ENCODE measurements at regions not wholly inside any gene's neighbourhood (a gene's known extent, or its start where the extent isn't known, plus 50 kb on each side); places are given as distances from the start of the nearest gene placed in this dataset.

- no peak overlapping the region for H3K4me3 ChIP-seq
- intact Hi-C loops (cut with DNase I; ENCODE audit: low total_unique reads), result no loop called here
- no peak for TF ChIP-seq POLR2A (IDR thresholded peaks at IDR 0.05)
- TF ChIP-seq, protein P1, sequence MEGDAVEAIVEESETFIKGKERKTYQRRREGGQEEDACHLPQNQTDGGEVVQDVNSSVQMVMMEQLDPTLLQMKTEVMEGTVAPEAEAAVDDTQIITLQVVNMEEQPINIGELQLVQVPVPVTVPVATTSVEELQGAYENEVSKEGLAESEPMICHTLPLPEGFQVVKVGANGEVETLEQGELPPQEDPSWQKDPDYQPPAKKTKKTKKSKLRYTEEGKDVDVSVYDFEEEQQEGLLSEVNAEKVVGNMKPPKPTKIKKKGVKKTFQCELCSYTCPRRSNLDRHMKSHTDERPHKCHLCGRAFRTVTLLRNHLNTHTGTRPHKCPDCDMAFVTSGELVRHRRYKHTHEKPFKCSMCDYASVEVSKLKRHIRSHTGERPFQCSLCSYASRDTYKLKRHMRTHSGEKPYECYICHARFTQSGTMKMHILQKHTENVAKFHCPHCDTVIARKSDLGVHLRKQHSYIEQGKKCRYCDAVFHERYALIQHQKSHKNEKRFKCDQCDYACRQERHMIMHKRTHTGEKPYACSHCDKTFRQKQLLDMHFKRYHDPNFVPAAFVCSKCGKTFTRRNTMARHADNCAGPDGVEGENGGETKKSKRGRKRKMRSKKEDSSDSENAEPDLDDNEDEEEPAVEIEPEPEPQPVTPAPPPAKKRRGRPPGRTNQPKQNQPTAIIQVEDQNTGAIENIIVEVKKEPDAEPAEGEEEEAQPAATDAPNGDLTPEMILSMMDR (IDR thresholded peaks at IDR 0.05), result no peak
- H3K27ac ChIP-seq, result no peak overlapping the region
- no peaks in the 10 kb centered on the region for H3K36me3 ChIP-seq
- H3K4me1 ChIP-seq, result no peaks in the 10 kb centered on the region
- H3K9me3 ChIP-seq, result no peaks in the 10 kb centered on the region
- DNase-seq, result no peak
- no peaks in the 10 kb centered on the region for H3K27me3 ChIP-seq
Observed at GRCh38 chr20:60465993-60466686, 507.9 kb downstream of the CDH26 start.

- no peaks in the 10 kb centered on the region for H3K27me3 ChIP-seq
- DNase-seq, result no peak
- H3K4me1 ChIP-seq, result no peaks in the 10 kb centered on the region
- H3K27ac ChIP-seq, result no peak overlapping the region
- no peaks in the 10 kb centered on the region for H3K9me3 ChIP-seq
- no peaks in the 10 kb centered on the region for H3K36me3 ChIP-seq
- intact Hi-C loops (cut with DNase I; ENCODE audit: low total_unique reads), result no loop called here
- no peak for TF ChIP-seq POLR2A (IDR thresholded peaks at IDR 0.05)
- TF ChIP-seq, protein P1 (IDR thresholded peaks at IDR 0.05), result no peak
- H3K4me3 ChIP-seq, result no peak overlapping the region
Observed at GRCh38 chr20:60466687-60467022, 508.4 kb downstream of the CDH26 start.

DNA sequence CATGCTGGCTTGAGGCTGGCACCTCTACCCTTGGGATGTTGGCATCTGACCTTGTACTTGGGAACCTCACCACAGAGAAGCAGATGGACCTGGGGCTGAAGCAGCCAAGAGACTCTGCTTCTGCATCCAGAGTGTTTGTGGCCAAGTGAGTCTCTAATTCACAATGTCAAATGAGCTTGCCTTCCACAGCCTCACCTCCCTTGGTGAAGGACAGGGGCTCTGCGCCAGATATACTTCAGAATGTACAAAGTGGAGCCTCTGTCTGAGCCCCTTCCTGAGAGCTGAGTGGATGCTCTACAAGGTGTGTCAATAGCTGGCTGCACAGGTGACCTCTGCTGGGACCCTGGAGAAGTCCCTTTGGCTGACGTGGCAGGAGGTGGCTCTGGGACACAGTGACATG lies 508.9 kb downstream of the CDH26 start:
- intact Hi-C loops (cut with DNase I; ENCODE audit: low total_unique reads), result no loop called here
- no peak for TF ChIP-seq POLR2A (IDR thresholded peaks at IDR 0.05)
- TF ChIP-seq, protein P1 (IDR thresholded peaks at IDR 0.05), result no peak
- H3K36me3 ChIP-seq, result no peaks in the 10 kb centered on the region
- no peak for DNase-seq
- no peaks in the 10 kb centered on the region for H3K4me1 ChIP-seq
- no peak overlapping the region for H3K27ac ChIP-seq
- H3K4me3 ChIP-seq, result no peak overlapping the region
- no peaks in the 10 kb centered on the region for H3K27me3 ChIP-seq
- H3K9me3 ChIP-seq, result no peaks in the 10 kb centered on the region

- DNase-seq, result no peak
- TF ChIP-seq, protein P1 (IDR thresholded peaks at IDR 0.05), result no peak
- TF ChIP-seq POLR2A (IDR thresholded peaks at IDR 0.05), result no peak
- H3K27ac ChIP-seq, result no peak overlapping the region
- no peaks in the 10 kb centered on the region for H3K36me3 ChIP-seq
- no peaks in the 10 kb centered on the region for H3K27me3 ChIP-seq
- H3K9me3 ChIP-seq, result no peaks in the 10 kb centered on the region
- H3K4me1 ChIP-seq, result no peaks in the 10 kb centered on the region
- intact Hi-C loops (cut with DNase I; ENCODE audit: low total_unique reads), result no loop called here
- no peak overlapping the region for H3K4me3 ChIP-seq
Observed at GRCh38 chr20:60467771-60468170, 509.5 kb downstream of the CDH26 start.

- no peak overlapping the region for H3K4me3 ChIP-seq
- intact Hi-C loops (cut with DNase I; ENCODE audit: low total_unique reads), result no loop called here
- DNase-seq, result no peak
- H3K36me3 ChIP-seq, result no peaks in the 10 kb centered on the region
- no peaks in the 10 kb centered on the region for H3K27me3 ChIP-seq
- TF ChIP-seq, protein P1 (IDR thresholded peaks at IDR 0.05), result no peak
- TF ChIP-seq POLR2A (IDR thresholded peaks at IDR 0.05), result no peak
- no peak overlapping the region for H3K27ac ChIP-seq
- no peaks in the 10 kb centered on the region for H3K9me3 ChIP-seq
- no peaks in the 10 kb centered on the region for H3K4me1 ChIP-seq
Observed at GRCh38 chr20:60469829-60470228, 511.6 kb downstream of the CDH26 start.

Data from uterus (tissue), 3 donors.